Peyer's patch (tissue), 4 donors: ENCODE measurements at regions not wholly inside any gene's neighbourhood (a gene's known extent, or its start where the extent isn't known, plus 50 kb on each side); places are given as distances from the start of the nearest gene placed in this dataset.

ENCODE experiments used
- POLR2A ChIP-seq, 2 donors: fragments of 450-650 bp; IDR thresholded peaks; one replicate each; pipeline ENCODE4 v1.5.1; 2017; ENCODE audit warnings: antibody characterized with exemption in 2 of 2, mild to moderate bottlenecking in 2 of 2, moderate library complexity in 2 of 2
- TF ChIP-seq, protein P1 (sequence below), 6 experiments: fragments of 450-650 bp in 4 of 6; fragments of 200-600 bp in 2 of 6; sonication (generic) in 1 of 6; IDR thresholded peaks; one replicate each; pipeline ENCODE4 v1.5.1; 2017 to 2019; ENCODE audit warnings: antibody characterized with exemption in 6 of 6, mild to moderate bottlenecking in 3 of 6, moderate library complexity in 1 of 6

DNA sequence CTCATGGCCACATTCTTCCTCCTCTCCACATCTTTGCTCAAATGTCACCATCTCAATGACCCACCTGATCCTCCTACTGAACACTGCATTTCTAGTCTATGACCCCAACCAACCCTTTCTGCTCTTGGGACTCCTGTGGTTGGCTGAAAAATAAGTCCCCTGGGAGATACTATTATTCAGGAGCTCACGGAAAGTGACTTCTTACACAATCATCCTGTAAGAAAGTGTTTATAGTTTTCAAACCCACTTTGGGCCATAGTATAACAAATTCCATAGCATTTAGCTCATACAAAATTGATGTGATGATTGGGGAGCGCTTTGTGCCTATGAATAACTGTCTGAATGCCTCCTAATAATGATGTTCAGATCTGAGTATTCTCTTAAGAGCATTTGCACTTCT is 161.4 kb upstream of the HS3ST1 start:
- TF ChIP-seq, protein P1, sequence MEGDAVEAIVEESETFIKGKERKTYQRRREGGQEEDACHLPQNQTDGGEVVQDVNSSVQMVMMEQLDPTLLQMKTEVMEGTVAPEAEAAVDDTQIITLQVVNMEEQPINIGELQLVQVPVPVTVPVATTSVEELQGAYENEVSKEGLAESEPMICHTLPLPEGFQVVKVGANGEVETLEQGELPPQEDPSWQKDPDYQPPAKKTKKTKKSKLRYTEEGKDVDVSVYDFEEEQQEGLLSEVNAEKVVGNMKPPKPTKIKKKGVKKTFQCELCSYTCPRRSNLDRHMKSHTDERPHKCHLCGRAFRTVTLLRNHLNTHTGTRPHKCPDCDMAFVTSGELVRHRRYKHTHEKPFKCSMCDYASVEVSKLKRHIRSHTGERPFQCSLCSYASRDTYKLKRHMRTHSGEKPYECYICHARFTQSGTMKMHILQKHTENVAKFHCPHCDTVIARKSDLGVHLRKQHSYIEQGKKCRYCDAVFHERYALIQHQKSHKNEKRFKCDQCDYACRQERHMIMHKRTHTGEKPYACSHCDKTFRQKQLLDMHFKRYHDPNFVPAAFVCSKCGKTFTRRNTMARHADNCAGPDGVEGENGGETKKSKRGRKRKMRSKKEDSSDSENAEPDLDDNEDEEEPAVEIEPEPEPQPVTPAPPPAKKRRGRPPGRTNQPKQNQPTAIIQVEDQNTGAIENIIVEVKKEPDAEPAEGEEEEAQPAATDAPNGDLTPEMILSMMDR (IDR thresholded peaks at IDR 0.05), result no peak
- no peak for TF ChIP-seq POLR2A (IDR thresholded peaks at IDR 0.05)
